ENCODE measurements at regions not wholly inside any gene's neighbourhood (a gene's known extent, or its start where the extent isn't known, plus 50 kb on each side); places are given as distances from the start of the nearest gene placed in this dataset.

- no peak for DNase-seq
Measured at GRCh38 chr7:46391231-46392201, 470.4 kb upstream of the IGFBP3 start.

GRCh38 chr7:46390042-46390441, 469.0 kb upstream of the IGFBP3 start:
- DNase-seq, result no peak

- DNase-seq, result no peak
Measured at GRCh38 chr7:46389146-46389545, 468.1 kb upstream of the IGFBP3 start.

- no peak for DNase-seq
Measured at GRCh38 chr7:46387646-46388045, 466.6 kb upstream of the IGFBP3 start.

- DNase-seq, result no peak
Measured at GRCh38 chr7:46386428-46387399, 465.6 kb upstream of the IGFBP3 start.

- no peak for DNase-seq
Measured at GRCh38 chr7:46385662-46386309, 464.7 kb upstream of the IGFBP3 start.

GRCh38 chr7:46383605-46384004, 462.5 kb upstream of the IGFBP3 start:
- DNase-seq, result no peak

- DNase-seq, result no peak
Measured at GRCh38 chr7:46369933-46370654, 449.0 kb upstream of the IGFBP3 start.

- DNase-seq, result no peak
Measured at GRCh38 chr7:46368871-46369270, 447.8 kb upstream of the IGFBP3 start.

GRCh38 chr7:46366526-46366925, 445.5 kb upstream of the IGFBP3 start:
- no peak for DNase-seq

- no peak for DNase-seq
Measured at GRCh38 chr7:46363688-46364087, 442.6 kb upstream of the IGFBP3 start.

- no peak for DNase-seq
Measured at GRCh38 chr7:46360811-46361210, 439.7 kb upstream of the IGFBP3 start.

GRCh38 chr7:46360296-46360695, 439.2 kb upstream of the IGFBP3 start:
- DNase-seq, result no peak

GRCh38 chr7:46357851-46358250, 436.8 kb upstream of the IGFBP3 start:
- DNase-seq, result no peak

GRCh38 chr7:46357290-46357689, 436.2 kb upstream of the IGFBP3 start:
- no peak for DNase-seq

- no peak for DNase-seq
Measured at GRCh38 chr7:46356371-46356770, 435.3 kb upstream of the IGFBP3 start.

GRCh38 chr7:46355331-46355730, 434.3 kb upstream of the IGFBP3 start:
- no peak for DNase-seq

GRCh38 chr7:46352004-46352954, 431.2 kb upstream of the IGFBP3 start:
- DNase-seq, result no peak

GRCh38 chr7:46349490-46349889, 428.4 kb upstream of the IGFBP3 start:
- no peak for DNase-seq

- DNase-seq, result no peak
Measured at GRCh38 chr7:46344533-46344932, 423.5 kb upstream of the IGFBP3 start.

GRCh38 chr7:46343802-46344201, 422.7 kb upstream of the IGFBP3 start:
- DNase-seq, result no peak

All from bone marrow (tissue), 2 donors.